Activated CD4-positive, alpha-beta T cell treated with anti-CD3 and anti-CD28 coated beads, Interleukin-2, Interleukin-6, amounts not matched to agents 100 ng/mL and 50 ng/mL, durations not matched to agents 16 hours and 8 hours (primary cell): ENCODE measurements at regions not wholly inside any gene's neighbourhood (a gene's known extent, or its start where the extent isn't known, plus 50 kb on each side); places are given as distances from the start of the nearest gene placed in this dataset.
"Not testable (repeated sequence)": the region's sequence is repeated elsewhere in the genome, so short reads cannot be mapped to it uniquely, and the experiment has no call there.

Experiments
- DNase-seq: peaks from one replicate; pipeline ENCODE4 v3.0.0-alpha.2; 2020

DNA sequence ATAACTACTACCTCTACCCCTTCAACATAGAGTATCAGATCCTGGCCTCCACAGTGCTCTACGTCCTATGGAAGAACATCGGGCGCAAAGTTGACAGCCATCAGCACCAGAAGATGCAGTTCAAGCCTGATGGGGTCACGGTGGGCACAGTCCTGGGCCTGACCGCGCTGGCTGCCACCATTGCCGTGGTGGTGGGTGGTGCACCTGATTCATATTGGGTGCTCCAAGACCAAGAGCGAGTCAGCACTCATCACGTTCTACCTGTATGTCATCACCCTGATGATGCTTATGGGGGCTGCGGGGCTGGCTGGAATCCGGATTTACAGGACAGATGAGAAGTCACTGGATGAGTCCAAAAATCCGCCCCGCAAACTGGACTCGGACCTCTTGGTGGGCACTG, 846.4 kb downstream of the RPIA start:
- DNase-seq = not testable (repeated sequence)

- DNase-seq = not testable (repeated sequence)
These were observed 852.6 kb downstream of the RPIA start for GRCh38 chr2:89544110-89544509.

DNA sequence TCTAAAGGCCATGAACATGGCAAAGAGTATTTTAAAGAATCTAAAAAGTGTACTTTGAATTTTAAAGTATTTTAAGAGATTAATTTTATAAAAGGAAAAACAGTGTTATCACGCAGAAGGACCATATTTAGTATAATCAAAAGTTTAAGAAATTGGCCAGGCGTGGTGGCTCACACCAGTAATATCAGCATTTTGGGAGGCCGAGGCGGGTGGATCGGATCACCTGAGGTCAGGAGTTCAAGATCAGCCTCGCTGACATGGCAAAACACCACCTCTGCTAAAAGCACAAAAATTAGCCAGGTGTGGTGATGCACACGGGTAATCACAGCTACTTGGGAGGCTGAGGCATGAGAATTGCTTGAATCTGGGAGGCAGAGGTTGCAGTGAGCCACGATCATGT, 887.7 kb downstream of the RPIA start:
- not testable (repeated sequence) for DNase-seq

GRCh38 chr2:89582816-89583215, 891.3 kb downstream of the RPIA start:
- DNase-seq = not testable (repeated sequence)

- DNase-seq = not testable (repeated sequence)
These were observed 892.6 kb downstream of the RPIA start for GRCh38 chr2:89584046-89584445.

DNA sequence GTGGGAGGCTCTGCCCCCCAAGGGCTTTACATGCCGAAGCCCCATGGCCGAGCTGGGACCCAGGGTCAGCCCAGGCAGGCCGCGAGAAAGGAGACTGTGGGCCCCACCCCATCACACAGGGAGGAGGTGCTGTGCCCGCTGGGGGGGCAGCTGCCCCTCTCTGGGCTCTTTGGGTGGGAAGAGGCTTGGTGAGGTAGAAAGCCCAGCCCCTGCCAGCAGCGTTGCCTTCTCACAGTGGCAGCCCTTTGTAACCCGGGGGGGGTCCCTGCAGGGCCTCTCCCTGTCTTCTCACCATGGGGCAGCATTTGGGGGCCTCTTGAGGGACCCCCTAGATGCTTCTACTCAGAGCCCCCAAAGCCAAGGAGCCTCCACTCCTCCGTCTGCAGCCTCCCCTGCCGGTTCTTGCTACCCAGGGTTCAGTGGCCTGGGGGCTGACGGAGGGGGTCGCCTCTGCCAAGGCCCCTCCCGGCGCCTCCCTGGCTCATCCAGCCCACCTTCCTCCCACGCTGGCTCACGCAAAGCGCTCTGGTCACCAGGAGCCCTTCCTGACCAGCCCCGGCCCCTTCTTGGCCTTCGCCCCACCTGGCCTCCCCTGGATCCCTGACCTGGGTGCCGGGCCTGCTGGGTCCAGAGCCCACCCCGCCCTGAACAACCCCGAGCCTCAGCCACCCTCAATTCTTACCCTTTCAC, 893.5 kb downstream of the RPIA start:
- DNase-seq = not testable (repeated sequence)

DNA sequence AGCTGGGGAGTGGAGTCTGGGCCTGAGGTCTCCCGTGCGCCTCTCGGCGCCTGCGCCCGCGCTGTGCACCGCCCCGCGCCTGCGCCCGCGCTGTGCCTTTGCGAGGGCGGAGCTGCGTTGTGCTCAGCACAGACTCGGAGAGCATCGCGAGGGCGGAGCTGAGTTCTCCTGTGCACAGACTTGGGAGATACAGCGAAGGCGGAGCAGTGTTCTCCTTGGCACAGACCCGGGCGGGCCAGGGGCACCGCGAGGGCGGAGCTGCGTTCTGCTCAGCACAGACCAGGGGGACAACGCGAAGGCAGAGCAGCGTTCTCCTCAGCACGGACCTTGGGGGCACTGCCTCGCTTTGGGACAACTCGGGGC, 894.1 kb downstream of the RPIA start:
- DNase-seq = peak; percentile 44

GRCh38 chr2:89599843-89600242, 908.4 kb downstream of the RPIA start:
- DNase-seq = not testable (repeated sequence)

DNA sequence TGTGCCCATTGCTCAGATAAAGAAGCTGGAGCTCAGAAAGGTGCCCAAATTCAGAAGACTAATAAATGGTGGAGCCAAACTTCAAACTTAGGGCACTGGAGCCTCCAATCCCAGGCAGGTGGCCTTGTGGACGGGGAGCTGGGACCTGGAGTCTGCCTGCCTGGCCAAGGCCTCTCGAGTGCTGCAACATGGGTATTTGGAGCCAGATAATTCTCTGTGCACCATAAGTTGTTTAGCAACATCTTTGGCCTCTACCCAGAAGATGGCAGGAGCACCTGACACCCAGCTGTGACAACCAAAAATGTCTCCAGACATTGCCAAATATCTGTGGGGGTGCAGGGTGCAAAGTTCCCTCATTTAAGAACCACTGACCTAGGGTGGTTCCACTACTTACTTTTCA, 915.0 kb downstream of the RPIA start:
- not testable (repeated sequence) for DNase-seq

GRCh38 chr2:89610207-89610926, 918.9 kb downstream of the RPIA start:
- not testable (repeated sequence) for DNase-seq

GRCh38 chr2:89610927-89611515, 919.5 kb downstream of the RPIA start:
- DNase-seq = not testable (repeated sequence)

GRCh38 chr2:89611710-89612109, 920.2 kb downstream of the RPIA start:
- not testable (repeated sequence) for DNase-seq

- DNase-seq = not testable (repeated sequence)
These were observed 957.8 kb downstream of the RPIA start for GRCh38 chr2:89649268-89649667.

- not testable (repeated sequence) for DNase-seq
These were observed 987.8 kb downstream of the RPIA start for GRCh38 chr2:89679254-89679653.
